HepG2 (cell line): ENCODE measurements at regions not wholly inside any gene's neighbourhood (a gene's known extent, or its start where the extent isn't known, plus 50 kb on each side); places are given as distances from the start of the nearest gene placed in this dataset.

Experiments
- ATAC-seq: fragments of 200-7000 bp; cut with Tn5 transposase; 3 replicates; pipeline ENCODE4 v1.9.1; 2020; ENCODE audit warnings: mild to moderate bottlenecking, moderate library complexity
- BruUV-seq: library from RNA; stranded (reverse); fragments of 400-500 nt; replicated peaks from 2 replicates; lab custom pipeline; 2021; lab: Mats Ljungman, UMichigan
- CTCF ChIA-PET: fragments of 300-600 bp; formaldehyde crosslinking; extraction: SDS; loops from one replicate; lab custom pipeline; 2021; ENCODE audit warnings: low total read pairs, inconsistent platforms, low intra/inter-chr PET ratio; lab: Yijun Ruan, JAX
- POLR2A ChIA-PET: fragments of 350-600 bp; sonication (Branson Sonifier 250); formaldehyde crosslinking; loops from one replicate; lab custom pipeline; 2020; ENCODE audit warnings: antibody characterized with exemption, inconsistent platforms; lab: Yijun Ruan, JAX
- DNase-seq: peaks from one replicate; pipeline ENCODE4 v3.0.0-alpha.2; 2015; ENCODE audit warnings: low spot score
- FAIRE-seq: peaks from 3 replicates; lab custom pipeline; 2011; peaks lifted over from hg19 to GRCh38; lab: Jason Lieb, UNC
- H2AFZ ChIP-seq: one replicate; pipeline ENCODE4 v1.6.1; 2011; ENCODE audit warnings: low read length, inconsistent platforms
- H3K27ac ChIP-seq: fragments of 300-600 bp; 3 replicates; pipeline ENCODE4 v1.8.0; 2011; ENCODE audit warnings: mixed run types, mild to moderate bottlenecking, mixed read lengths, low read length, inconsistent platforms; ENCODE audit not compliant: insufficient read depth; ENCODE audit errors: extremely low read length
- H3K27me3 ChIP-seq, 2 experiments: fragments of 200-600 bp in 1 of 2; 2 replicates in 1 of 2; 3 replicates in 1 of 2; pipeline versions ENCODE4 v1.6.0 to v1.8.0; 2011; ENCODE audit warnings: low read length in 2 of 2, mild to moderate bottlenecking in 2 of 2, moderate library complexity in 2 of 2, inconsistent platforms in 1 of 2; ENCODE audit not compliant: insufficient read depth in 2 of 2, control insufficient read depth in 1 of 2
- H3K36me3 ChIP-seq, 2 experiments: fragments of 200-600 bp in 1 of 2; replicated peaks in 1 of 2; 2 replicates in 1 of 2; 3 replicates in 1 of 2; pipeline versions ENCODE4 v1.5.1 to v1.8.0; 2011; ENCODE audit warnings: low read length in 2 of 2, inconsistent platforms in 1 of 2; ENCODE audit not compliant: insufficient read depth in 2 of 2, control insufficient read depth in 1 of 2
- H3K4me1 ChIP-seq: 2 replicates; pipeline ENCODE4 v1.5.1; 2012; ENCODE audit warnings: low read length, inconsistent platforms; ENCODE audit not compliant: insufficient read depth
- H3K4me2 ChIP-seq: 2 replicates; pipeline ENCODE4 v1.6.0; 2011; ENCODE audit warnings: low read depth, low read length, inconsistent platforms
- H3K4me3 ChIP-seq, 3 experiments: fragments of 200-600 bp in 1 of 3; sonication (generic), shearing (Covaris generic) in 1 of 3; replicated peaks in 1 of 3; 2 replicates each; pipeline ENCODE4 v1.5.1; 2011 to 2016; ENCODE audit warnings: low read length in 3 of 3, inconsistent platforms in 2 of 3, low read depth in 2 of 3, mild to moderate bottlenecking in 2 of 3, control low read depth in 1 of 3, mixed read lengths in 1 of 3; ENCODE audit not compliant: insufficient read depth in 1 of 3
- H3K79me2 ChIP-seq: one replicate; pipeline ENCODE4 v1.6.1; 2011; ENCODE audit warnings: low read length, inconsistent platforms; ENCODE audit not compliant: insufficient read depth
- H3K9ac ChIP-seq: 2 replicates; pipeline ENCODE4 v1.6.0; 2011; ENCODE audit warnings: mild to moderate bottlenecking, low read depth, low read length, inconsistent platforms; ENCODE audit not compliant: insufficient read depth
- H3K9me3 ChIP-seq: 2 replicates; pipeline ENCODE4 v1.5.1; 2012; ENCODE audit warnings: mild to moderate bottlenecking, low read length
- H4K20me1 ChIP-seq: 2 replicates; pipeline ENCODE4 v1.6.0; 2011; ENCODE audit warnings: inconsistent platforms, mild to moderate bottlenecking, low read length, moderate library complexity; ENCODE audit not compliant: insufficient read depth
- CAMTA2 ChIP-seq: sonication (generic); formaldehyde crosslinking; IDR thresholded peaks from 2 replicates; pipeline ENCODE4 v1.4.0; 2020; ENCODE audit warnings: mild to moderate bottlenecking, missing genetic modification reagents, borderline replicate concordance
- DNMT1 ChIP-seq: sonication (generic); formaldehyde crosslinking; IDR thresholded peaks from 2 replicates; pipeline ENCODE4 v1.5.1; 2020; ENCODE audit warnings: mild to moderate bottlenecking, missing genetic modification reagents
- PREB ChIP-seq: sonication (generic); formaldehyde crosslinking; IDR thresholded peaks from 2 replicates; pipeline ENCODE4 v1.4.0; 2020; ENCODE audit warnings: missing genetic modification reagents
- ZNF337 ChIP-seq: sonication (generic); formaldehyde crosslinking; IDR thresholded peaks from 2 replicates; pipeline ENCODE4 v1.5.1; 2020; ENCODE audit warnings: missing genetic modification reagents, low read depth, mild to moderate bottlenecking, borderline replicate concordance
- ZNF362 ChIP-seq: sonication (generic); formaldehyde crosslinking; IDR thresholded peaks from 2 replicates; pipeline ENCODE4 v1.4.0; 2020; ENCODE audit warnings: missing genetic modification reagents, mild to moderate bottlenecking, borderline replicate concordance
- WGBS: methylation state at CpG from one replicate; pipeline ENCODE4 v1.1.6; 2017; ENCODE audit warnings: low lambda C conversion rate; 5-methylcytosine and 5-hydroxymethylcytosine counted together
- in situ Hi-C: cut with HindIII; loops from 2 replicates; pipeline ENCODE4 v1.10.0; 2017; ENCODE audit warnings: low pct_unique_long_range_greater_than_20kb; ENCODE audit not compliant: extremely low pct_ligation_motif_present
- intact Hi-C: fragments of 100-400 bp; cut with micrococcal nuclease; formaldehyde crosslinking; loops from one replicate; pipeline ENCODE4 v1.10.0; 2022; ENCODE audit not compliant: unreplicated experiment

GRCh38 chr1:78358165-78358564 is 132.6 kb upstream of the PTGFR start:
- Histone ChIP-seq H4K20me1 (no peaks in the 10 kb centered on the region), H3K9me3 (no peaks in the 10 kb centered on the region), H3K4me1 (no peaks in the 10 kb centered on the region), H2AFZ (no peak overlapping the region), H3K9ac (no peak overlapping the region), H3K4me2 (no peak overlapping the region), H3K4me3 (no peak overlapping the region), H3K79me2 (no peaks in the 10 kb centered on the region), H3K27me3 (no peaks in the 10 kb centered on the region), H3K36me3 (no peaks in the 10 kb centered on the region), H3K27ac (no peak overlapping the region)
- ATAC-seq, result no peak
- ChIA-PET CTCF (no interaction called here), POLR2A (no interaction called here)
- in situ Hi-C loops (no loop called here), intact Hi-C loops (no loop called here)
- no peak for TF ChIP-seq DNMT1
- 1% methylated on average over 3 of the region's 3 CpGs for WGBS
- BruUV-seq, result no TSS peak
- DNase-seq, result no peak
- no peak for FAIRE-seq

GRCh38 chr1:78359666-78360065 is 131.1 kb upstream of the PTGFR start:
- TF ChIP-seq ZNF337 (CRISPR knock-in tag) (no peak), CAMTA2 (CRISPR knock-in tag) (no peak), PREB (CRISPR knock-in tag) (no peak), ZNF362 (CRISPR knock-in tag) (no peak)
- DNase-seq (no peak), FAIRE-seq (no peak), ATAC-seq (no peak)
- Histone ChIP-seq H3K27me3 (no peaks in the 10 kb centered on the region), H3K4me3 (no peak overlapping the region), H3K4me2 (no peak overlapping the region), H2AFZ (no peak overlapping the region), H3K27ac (no peak overlapping the region), H3K9me3 (no peaks in the 10 kb centered on the region), H3K79me2 (no peaks in the 10 kb centered on the region), H3K9ac (no peak overlapping the region), H4K20me1 (no peaks in the 10 kb centered on the region), H3K36me3 (no peaks in the 10 kb centered on the region), H3K4me1 (no peaks in the 10 kb centered on the region)
- BruUV-seq, result no TSS peak
- ChIA-PET CTCF (no interaction called here), POLR2A (no interaction called here)
- in situ Hi-C loops (no loop called here), intact Hi-C loops (no loop called here)
